DMS 273 (cell line): ENCODE measurements at regions not wholly inside any gene's neighbourhood (a gene's known extent, or its start where the extent isn't known, plus 50 kb on each side); places are given as distances from the start of the nearest gene placed in this dataset.

Experiments used
- DNase-seq: peaks from one replicate; lab custom pipeline; 2025; ENCODE audit not compliant: unreplicated experiment; lab: John Stamatoyannopoulos, UW

- no peak for DNase-seq
Measured at GRCh38 chr3:76178412-76178811, 393.1 kb upstream of the ZNF717 start.

- DNase-seq: no peak
Measured at GRCh38 chr3:76181213-76181612, 395.9 kb upstream of the ZNF717 start.

GRCh38 chr3:76198086-76198485 is 412.7 kb upstream of the ZNF717 start:
- DNase-seq: no peak

GRCh38 chr3:76199382-76199781 is 414.0 kb upstream of the ZNF717 start:
- DNase-seq: no peak

- DNase-seq: no peak
Measured at GRCh38 chr3:76203578-76203977, 418.2 kb upstream of the ZNF717 start.

GRCh38 chr3:76206346-76206745 is 421.0 kb upstream of the ZNF717 start:
- DNase-seq: no peak

- DNase-seq: no peak
Measured at GRCh38 chr3:76212679-76213078, 427.3 kb upstream of the ZNF717 start.

GRCh38 chr3:76222201-76222600 is 436.9 kb upstream of the ZNF717 start:
- DNase-seq: no peak

- no peak for DNase-seq
Measured at GRCh38 chr3:76231258-76231657, 445.9 kb upstream of the ZNF717 start.

- no peak for DNase-seq
Measured at GRCh38 chr3:76242886-76243753, 457.8 kb upstream of the ZNF717 start.

GRCh38 chr3:76245073-76245472 is 459.7 kb upstream of the ZNF717 start:
- DNase-seq: no peak

GRCh38 chr3:76245622-76246021 is 460.3 kb upstream of the ZNF717 start:
- no peak for DNase-seq

- DNase-seq: no peak
Measured at GRCh38 chr3:76264496-76264895, 479.1 kb upstream of the ZNF717 start.

GRCh38 chr3:76264911-76265310 is 479.6 kb upstream of the ZNF717 start:
- DNase-seq: no peak

GRCh38 chr3:76266511-76266910 is 481.2 kb upstream of the ZNF717 start:
- no peak for DNase-seq

- no peak for DNase-seq
Measured at GRCh38 chr3:76267851-76268380, 482.6 kb upstream of the ZNF717 start.

- no peak for DNase-seq
Measured at GRCh38 chr3:76293856-76294255, 508.5 kb upstream of the ZNF717 start.

- DNase-seq: no peak
Measured at GRCh38 chr3:76300746-76301145, 515.4 kb upstream of the ZNF717 start.

GRCh38 chr3:76307556-76307955 is 522.2 kb upstream of the ZNF717 start:
- no peak for DNase-seq

GRCh38 chr3:76308541-76308940 is 523.2 kb upstream of the ZNF717 start:
- DNase-seq: no peak

GRCh38 chr3:76310089-76310488 is 524.7 kb upstream of the ZNF717 start:
- DNase-seq: no peak

- DNase-seq: no peak
Measured at GRCh38 chr3:76310667-76311066, 525.3 kb upstream of the ZNF717 start.

- DNase-seq: no peak
Measured at GRCh38 chr3:76311941-76312340, 526.6 kb upstream of the ZNF717 start.
